Activated naive CD8-positive, alpha-beta T cell treated with anti-CD3 and anti-CD28 coated beads, Interleukin-2, amount 10 ng/mL, durations not matched to agents 7 days and 5 days (primary cell): ENCODE measurements at regions not wholly inside any gene's neighbourhood (a gene's known extent, or its start where the extent isn't known, plus 50 kb on each side); places are given as distances from the start of the nearest gene placed in this dataset.

Source experiments
- ATAC-seq: fragments of 150-1000 bp; cut with Tn5 transposase; one replicate; pipeline ENCODE4 v1.10.0; 2021; ENCODE audit warnings: low read depth, moderate library complexity
- POLR2A ChIA-PET: fragments of 350-600 bp; sonication (Branson Sonifier 250); formaldehyde crosslinking; loops from one replicate; lab custom pipeline; 2021; ENCODE audit warnings: antibody characterized with exemption; lab: Charles Lee
- DNase-seq: peaks from one replicate; pipeline ENCODE4 v3.0.0; 2021
- H3K27ac Mint-ChIP-seq: one replicate; pipeline ENCODE4 v1.8.0; 2022; ENCODE audit warnings: mild to moderate bottlenecking, mixed read lengths
- H3K27me3 Mint-ChIP-seq: one replicate; pipeline ENCODE4 v1.8.0; 2022; ENCODE audit warnings: mild to moderate bottlenecking, moderate library complexity, mixed read lengths
- H3K36me3 Mint-ChIP-seq: one replicate; pipeline ENCODE4 v1.8.0; 2021; ENCODE audit warnings: mild to moderate bottlenecking, mixed read lengths
- H3K4me1 Mint-ChIP-seq: one replicate; pipeline ENCODE4 v1.8.0; 2021; ENCODE audit warnings: mixed read lengths
- H3K4me3 Mint-ChIP-seq: one replicate; pipeline ENCODE4 v1.8.0; 2022; ENCODE audit warnings: mild to moderate bottlenecking, moderate library complexity, mixed read lengths
- H3K9me3 Mint-ChIP-seq: one replicate; pipeline ENCODE4 v1.8.0; 2021; ENCODE audit warnings: mixed read lengths

DNA sequence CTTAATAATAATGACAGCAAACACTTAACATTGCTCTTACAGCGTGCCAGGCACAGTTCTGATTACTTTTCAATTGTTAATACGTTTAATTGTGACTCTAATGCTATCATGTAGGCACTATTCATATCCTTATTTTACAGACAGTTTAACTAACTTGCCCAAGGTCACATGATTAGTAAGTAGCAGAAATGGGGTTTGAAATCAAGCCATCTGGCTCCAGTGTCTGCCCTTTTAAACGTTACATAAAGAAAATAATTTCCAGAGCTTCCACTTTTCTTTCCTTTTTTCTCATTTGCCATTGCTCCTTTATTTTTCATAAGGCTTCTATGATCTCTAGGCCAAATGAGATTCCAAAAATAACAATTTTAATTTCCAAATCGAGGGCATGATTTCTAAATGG is 50.6 kb upstream of the IKZF2 start:
- H3K4me1 Mint-ChIP-seq, result no peaks in the 10 kb centered on the region
- ATAC-seq, result no peak
- POLR2A ChIA-PET, result no interaction called here
- H3K27me3 Mint-ChIP-seq, result no peaks in the 10 kb centered on the region
- H3K36me3 Mint-ChIP-seq, result no peaks in the 10 kb centered on the region
- DNase-seq, result no peak
- H3K27ac Mint-ChIP-seq, result no peak overlapping the region
- H3K9me3 Mint-ChIP-seq, result peaks cover 9% of the 10 kb centered on the region
- no peak overlapping the region for H3K4me3 Mint-ChIP-seq

DNA sequence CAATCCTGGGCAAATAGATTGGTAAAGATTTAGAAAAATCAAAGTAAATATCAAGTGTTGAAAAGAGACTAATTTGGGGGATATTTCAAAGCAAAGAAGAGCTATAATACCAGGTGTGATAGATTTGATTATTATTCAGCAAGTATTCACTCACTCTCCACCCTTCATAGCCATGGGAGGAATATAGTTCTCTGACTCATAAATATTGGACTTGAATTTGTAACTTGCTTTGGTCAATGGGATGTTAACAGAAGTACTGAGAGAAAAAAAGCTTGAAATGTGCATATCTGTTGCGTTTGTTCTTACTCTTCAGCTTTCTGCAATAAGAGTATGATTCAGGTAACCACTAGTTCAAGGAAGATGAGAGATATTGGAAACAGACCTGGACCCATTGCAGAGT is 54.5 kb upstream of the IKZF2 start:
- Mint-ChIP-seq H3K4me1 (no peaks in the 10 kb centered on the region), H3K4me3 (no peak overlapping the region), H3K27me3 (no peaks in the 10 kb centered on the region), H3K9me3 (no peaks in the 10 kb centered on the region), H3K36me3 (no peaks in the 10 kb centered on the region), H3K27ac (no peak overlapping the region)
- POLR2A ChIA-PET, result no interaction called here
- ATAC-seq (no peak), DNase-seq (no peak)

- no peaks in the 10 kb centered on the region for H3K36me3 Mint-ChIP-seq
- POLR2A ChIA-PET, result no interaction called here
- H3K27me3 Mint-ChIP-seq, result no peaks in the 10 kb centered on the region
- no peaks in the 10 kb centered on the region for H3K4me1 Mint-ChIP-seq
- ATAC-seq, result no peak
- DNase-seq, result no peak
- H3K4me3 Mint-ChIP-seq, result no peak overlapping the region
- no peak overlapping the region for H3K27ac Mint-ChIP-seq
- no peaks in the 10 kb centered on the region for H3K9me3 Mint-ChIP-seq
These were observed 61.8 kb upstream of the IKZF2 start for GRCh38 chr2:213213186-213213585.

- Mint-ChIP-seq H3K9me3 (no peaks in the 10 kb centered on the region), H3K27me3 (no peaks in the 10 kb centered on the region), H3K4me1 (no peaks in the 10 kb centered on the region), H3K4me3 (no peak overlapping the region), H3K27ac (no peak overlapping the region), H3K36me3 (no peaks in the 10 kb centered on the region)
- ATAC-seq, result no peak
- DNase-seq, result no peak
- POLR2A ChIA-PET, result no interaction called here
These were observed 62.8 kb upstream of the IKZF2 start for GRCh38 chr2:213214209-213214608.

- no peak for DNase-seq
- Mint-ChIP-seq H3K4me3 (no peak overlapping the region), H3K9me3 (no peaks in the 10 kb centered on the region), H3K4me1 (no peaks in the 10 kb centered on the region), H3K27ac (no peak overlapping the region), H3K36me3 (no peaks in the 10 kb centered on the region), H3K27me3 (peaks cover 4% of the 10 kb centered on the region)
- POLR2A ChIA-PET, result no interaction called here
- no peak for ATAC-seq
These were observed 65.0 kb upstream of the IKZF2 start for GRCh38 chr2:213216461-213216860.

DNA sequence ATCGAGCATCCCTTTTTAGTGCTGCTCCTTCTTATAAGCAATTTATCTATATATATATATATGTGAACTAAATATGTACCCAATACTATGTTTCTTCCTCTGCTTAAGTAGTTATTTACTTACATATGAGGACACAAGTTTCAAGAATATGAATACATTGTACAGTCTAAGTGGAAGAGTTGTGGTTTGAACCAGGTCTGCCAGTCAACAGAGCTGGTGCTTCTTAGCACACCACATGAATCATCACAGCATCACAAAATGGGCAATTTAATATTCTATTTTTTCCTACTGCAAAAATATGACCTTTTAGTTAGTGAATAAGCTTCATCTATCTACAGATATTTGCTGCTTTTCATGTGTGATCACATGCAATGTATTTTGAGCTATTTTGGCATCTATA is 64.4 kb upstream of the SPAG16 start:
- no peak overlapping the region for H3K27ac Mint-ChIP-seq
- ATAC-seq (no peak), DNase-seq (no peak)
- H3K4me3 Mint-ChIP-seq, result no peak overlapping the region
- no peaks in the 10 kb centered on the region for H3K36me3 Mint-ChIP-seq
- peaks cover 4% of the 10 kb centered on the region for H3K27me3 Mint-ChIP-seq
- no peaks in the 10 kb centered on the region for H3K9me3 Mint-ChIP-seq
- POLR2A ChIA-PET, result no interaction called here
- H3K4me1 Mint-ChIP-seq, result no peaks in the 10 kb centered on the region

DNA sequence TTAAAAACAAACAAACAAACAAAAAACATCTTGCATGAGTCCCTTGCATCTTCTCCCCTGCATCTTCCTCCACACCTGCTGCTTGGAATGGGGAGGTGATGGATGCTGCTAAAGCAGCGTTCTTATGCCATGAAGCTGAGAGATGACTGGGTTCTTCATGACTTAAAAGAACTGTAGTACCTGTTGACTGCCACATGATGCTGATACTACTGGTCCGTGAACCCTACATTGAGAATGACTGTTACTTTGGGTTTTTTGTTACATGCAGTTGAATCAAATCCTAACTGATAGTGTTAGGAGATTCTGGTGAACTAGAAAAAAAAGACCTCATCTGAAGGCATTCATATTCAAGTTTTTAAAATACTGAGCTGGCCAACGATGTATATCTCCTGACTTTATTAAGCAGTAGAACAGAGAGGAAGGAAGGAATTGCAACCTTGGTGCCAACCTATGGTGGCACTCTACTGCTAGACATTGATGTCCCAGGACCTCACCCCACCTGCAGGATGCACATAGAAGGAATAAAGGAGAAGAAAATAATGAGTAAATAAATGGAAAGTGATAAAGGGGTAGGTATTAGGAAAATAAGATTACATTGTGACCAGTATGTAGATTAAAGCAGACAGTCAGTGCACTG is 63.2 kb upstream of the SPAG16 start:
- no peak for DNase-seq

DNA sequence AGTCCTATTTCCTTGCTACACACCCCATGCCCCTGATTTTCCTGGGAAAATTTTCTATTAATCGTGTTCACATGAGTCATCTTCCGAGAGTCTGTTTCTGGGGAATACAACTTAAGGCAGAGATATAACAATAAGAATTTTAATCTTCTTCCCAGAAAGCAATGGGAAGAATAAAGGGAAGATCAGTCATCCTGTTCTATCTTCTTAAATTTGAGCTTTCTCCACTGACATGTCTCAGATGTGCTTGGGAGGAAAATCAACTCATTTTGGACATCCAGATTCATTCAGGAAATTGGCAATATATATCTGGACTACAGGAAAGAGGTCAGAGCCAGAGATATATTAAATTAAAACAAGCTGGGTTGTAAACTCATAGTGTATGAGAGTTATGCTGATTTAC is 62.3 kb upstream of the SPAG16 start:
- POLR2A ChIA-PET, result no interaction called here
- no peaks in the 10 kb centered on the region for H3K36me3 Mint-ChIP-seq
- peaks cover 3% of the 10 kb centered on the region for H3K4me1 Mint-ChIP-seq
- H3K9me3 Mint-ChIP-seq, result no peaks in the 10 kb centered on the region
- H3K27ac Mint-ChIP-seq, result no peak overlapping the region
- ATAC-seq (no peak), DNase-seq (no peak)
- H3K4me3 Mint-ChIP-seq, result no peak overlapping the region
- H3K27me3 Mint-ChIP-seq, result peaks cover 4% of the 10 kb centered on the region

More for the DNA sequence above, 63.2 kb upstream of the SPAG16 start:
- H3K4me3 Mint-ChIP-seq, result no peak overlapping the region
- peaks cover 4% of the 10 kb centered on the region for H3K27me3 Mint-ChIP-seq
- no peak for ATAC-seq
- H3K27ac Mint-ChIP-seq, result no peak overlapping the region
- POLR2A ChIA-PET, result no interaction called here
- no peaks in the 10 kb centered on the region for H3K9me3 Mint-ChIP-seq
- H3K36me3 Mint-ChIP-seq, result no peaks in the 10 kb centered on the region
- peaks cover 3% of the 10 kb centered on the region for H3K4me1 Mint-ChIP-seq

DNA sequence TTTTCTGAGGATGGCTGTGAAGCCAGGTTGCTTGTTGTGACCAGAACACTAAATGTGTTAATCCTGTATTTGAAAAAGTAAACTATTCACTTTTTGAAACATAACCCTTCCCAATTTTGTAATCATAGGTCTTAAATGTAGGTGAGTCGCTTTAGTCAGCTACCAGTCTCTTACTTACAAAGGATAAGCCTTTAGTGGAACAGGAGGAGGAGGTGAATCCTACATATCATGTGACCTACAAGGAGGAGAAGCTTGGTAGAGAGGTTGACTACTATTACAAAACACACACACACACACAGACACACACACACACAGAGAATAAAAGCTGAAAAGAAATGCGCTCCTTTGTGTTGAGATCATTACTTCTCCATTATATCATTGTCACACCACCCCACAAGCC is 59.9 kb upstream of the SPAG16 start:
- Mint-ChIP-seq H3K4me1 (peaks cover 5% of the 10 kb centered on the region), H3K27me3 (peaks cover 4% of the 10 kb centered on the region), H3K27ac (no peak overlapping the region), H3K36me3 (no peaks in the 10 kb centered on the region), H3K4me3 (no peak overlapping the region), H3K9me3 (no peaks in the 10 kb centered on the region)
- POLR2A ChIA-PET, result no interaction called here
- no peak for ATAC-seq
- DNase-seq, result no peak

- Mint-ChIP-seq H3K27ac (no peak overlapping the region), H3K4me1 (peaks cover 5% of the 10 kb centered on the region), H3K36me3 (no peaks in the 10 kb centered on the region), H3K4me3 (no peak overlapping the region), H3K9me3 (no peaks in the 10 kb centered on the region), H3K27me3 (peaks cover 4% of the 10 kb centered on the region)
- DNase-seq (no peak), ATAC-seq (no peak)
- POLR2A ChIA-PET, result no interaction called here
These were observed 58.4 kb upstream of the SPAG16 start for GRCh38 chr2:213225866-213226265.

DNA sequence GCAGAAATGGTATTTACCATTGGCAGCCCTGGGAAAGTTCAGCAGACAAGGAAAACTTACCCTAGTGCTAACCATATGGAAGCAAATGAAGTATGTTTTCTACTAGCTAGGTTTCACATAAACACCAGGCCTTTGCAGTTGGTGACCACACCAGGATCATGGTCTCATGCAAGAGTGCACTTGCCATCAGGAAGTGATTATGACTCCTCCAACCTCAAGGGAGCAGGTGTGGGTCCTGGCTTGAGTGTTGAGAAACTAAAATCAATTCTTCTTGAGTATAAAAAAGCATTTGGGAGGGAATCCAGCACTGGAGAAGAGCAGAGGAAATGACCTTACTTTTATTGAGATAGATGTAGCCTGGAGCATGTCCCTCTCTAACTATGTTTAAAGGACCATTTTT is 56.8 kb upstream of the SPAG16 start:
- no peaks in the 10 kb centered on the region for H3K27me3 Mint-ChIP-seq
- H3K27ac Mint-ChIP-seq, result no peak overlapping the region
- DNase-seq (no peak), ATAC-seq (peak; percentile 42)
- POLR2A ChIA-PET, result no interaction called here
- no peaks in the 10 kb centered on the region for H3K36me3 Mint-ChIP-seq
- no peaks in the 10 kb centered on the region for H3K9me3 Mint-ChIP-seq
- H3K4me1 Mint-ChIP-seq, result peaks cover 5% of the 10 kb centered on the region
- H3K4me3 Mint-ChIP-seq, result no peak overlapping the region

- Mint-ChIP-seq H3K4me1 (peaks cover 15% of the 10 kb centered on the region), H3K27me3 (peaks cover under 1% of the 10 kb centered on the region), H3K27ac (no peak overlapping the region), H3K36me3 (no peaks in the 10 kb centered on the region), H3K4me3 (no peak overlapping the region), H3K9me3 (no peaks in the 10 kb centered on the region)
- no peak for ATAC-seq
- DNase-seq, result no peak
- POLR2A ChIA-PET, result no interaction called here
These were observed 55.6 kb upstream of the SPAG16 start for GRCh38 chr2:213228638-213229037.

DNA sequence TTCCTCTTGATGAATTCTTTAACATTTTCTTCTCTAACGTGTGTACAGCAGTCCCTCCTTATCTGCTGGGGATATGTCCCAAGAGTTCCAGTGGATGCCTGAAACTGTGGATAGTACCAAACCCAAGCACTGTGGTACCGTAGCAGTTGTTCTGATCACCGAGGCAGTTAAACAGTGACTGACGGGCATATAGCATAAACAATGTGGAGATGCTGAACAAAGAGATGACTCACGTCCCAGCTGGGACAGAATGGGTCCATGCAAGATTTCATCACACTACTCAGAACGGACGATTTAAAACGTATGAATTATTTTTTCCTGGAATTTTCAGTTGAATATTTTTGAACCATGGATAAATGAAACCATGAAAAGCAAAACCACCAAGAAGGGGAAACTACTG is 54.5 kb upstream of the SPAG16 start:
- Mint-ChIP-seq H3K4me3 (no peak overlapping the region), H3K27me3 (peaks cover 10% of the 10 kb centered on the region), H3K9me3 (no peaks in the 10 kb centered on the region), H3K4me1 (peaks cover 24% of the 10 kb centered on the region), H3K36me3 (no peaks in the 10 kb centered on the region), H3K27ac (no peak overlapping the region)
- POLR2A ChIA-PET, result no interaction called here
- DNase-seq (no peak), ATAC-seq (no peak)

- Mint-ChIP-seq H3K27ac (no peak overlapping the region), H3K36me3 (no peaks in the 10 kb centered on the region), H3K4me1 (peaks cover 25% of the 10 kb centered on the region), H3K27me3 (peaks cover 13% of the 10 kb centered on the region), H3K4me3 (no peak overlapping the region), H3K9me3 (no peaks in the 10 kb centered on the region)
- ATAC-seq (no peak), DNase-seq (no peak)
- POLR2A ChIA-PET, result no interaction called here
These were observed 52.3 kb upstream of the SPAG16 start for GRCh38 chr2:213231966-213232365.
